ENCODE measurements at regions not wholly inside any gene's neighbourhood (a gene's known extent, or its start where the extent isn't known, plus 50 kb on each side); places are given as distances from the start of the nearest gene placed in this dataset.

- Histone ChIP-seq H3K9ac (ENCODE audit: low read length) (no peak overlapping the region), H3K4me3 (ENCODE audit: low read length) (no peak overlapping the region), H3K4me2 (ENCODE audit: low read length) (no peak overlapping the region), H3K27me3 (ENCODE audit: insufficient read depth, low read depth, low read length) (no peaks in the 10 kb centered on the region), H3F3A (ENCODE audit: insufficient read depth, low read length, poor library complexity, severe bottlenecking) (no peaks in the 10 kb centered on the region), H3K9me3 (ENCODE audit: low read length) (no peaks in the 10 kb centered on the region), H4K20me1 (ENCODE audit: insufficient read depth) (no peaks in the 10 kb centered on the region), H3K36me3 (ENCODE audit: insufficient read depth, low read length) (no peaks in the 10 kb centered on the region), H3K79me2 (replicated peaks; ENCODE audit: insufficient read depth, low read length) (no peaks in the 10 kb centered on the region), H3K27ac (ENCODE audit: low read length) (no peak overlapping the region), H2AFZ (ENCODE audit: low read depth, low read length) (no peak overlapping the region), H3K9me2 (ENCODE audit: insufficient read depth, low read length) (no peaks in the 10 kb centered on the region)
- no peak for TF ChIP-seq MXI1 (conservative IDR thresholded peaks at IDR 0.05; ENCODE audit: poor library complexity, severe bottlenecking)
- no peak for TF ChIP-seq CTCF (IDR thresholded peaks at IDR 0.05; ENCODE audit: poor library complexity, severe bottlenecking)
- TF ChIP-seq SMC3 (conservative IDR thresholded peaks at IDR 0.05; ENCODE audit: poor library complexity) = no peak
- TF ChIP-seq POLR2AphosphoS5 (IDR thresholded peaks at IDR 0.05) = no peak
- TF ChIP-seq REST (IDR thresholded peaks at IDR 0.05; ENCODE audit: borderline replicate concordance) = no peak
- no peak for TF ChIP-seq TAF1 (IDR thresholded peaks at IDR 0.05; ENCODE audit: low read depth)
- TF ChIP-seq EP300 (conservative IDR thresholded peaks at IDR 0.05; ENCODE audit: poor library complexity, severe bottlenecking) = no peak
- TF ChIP-seq RAD21 (conservative IDR thresholded peaks at IDR 0.05) = no peak
- no peak for TF ChIP-seq EZH2 (IDR thresholded peaks at IDR 0.05; ENCODE audit: borderline replicate concordance, insufficient read depth, low read length, poor library complexity, severe bottlenecking)
These were observed 238.2 kb downstream of the LIG4 start for GRCh38 chr13:107977071-107977574.

- Histone ChIP-seq H3K9me2 (ENCODE audit: insufficient read depth, low read length) (no peaks in the 10 kb centered on the region), H3K36me3 (ENCODE audit: insufficient read depth, low read length) (no peaks in the 10 kb centered on the region), H3K4me2 (ENCODE audit: low read length) (no peak overlapping the region), H3K9ac (ENCODE audit: low read length) (no peak overlapping the region), H3F3A (ENCODE audit: insufficient read depth, low read length, poor library complexity, severe bottlenecking) (no peaks in the 10 kb centered on the region), H4K20me1 (ENCODE audit: insufficient read depth) (no peaks in the 10 kb centered on the region), H3K27ac (ENCODE audit: low read length) (no peak overlapping the region), H3K4me3 (ENCODE audit: low read length) (no peak overlapping the region), H2AFZ (ENCODE audit: low read depth, low read length) (no peak overlapping the region), H3K9me3 (ENCODE audit: low read length) (no peaks in the 10 kb centered on the region), H3K27me3 (ENCODE audit: insufficient read depth, low read depth, low read length) (no peaks in the 10 kb centered on the region), H3K79me2 (replicated peaks; ENCODE audit: insufficient read depth, low read length) (no peaks in the 10 kb centered on the region)
- TF ChIP-seq EZH2 (IDR thresholded peaks at IDR 0.05; ENCODE audit: borderline replicate concordance, insufficient read depth, low read length, poor library complexity, severe bottlenecking) = no peak
These were observed 238.7 kb downstream of the LIG4 start for GRCh38 chr13:107976628-107977027.

- Histone ChIP-seq H2AFZ (ENCODE audit: low read depth, low read length) (no peak overlapping the region), H3K79me2 (replicated peaks; ENCODE audit: insufficient read depth, low read length) (no peaks in the 10 kb centered on the region), H3K9me3 (ENCODE audit: low read length) (no peaks in the 10 kb centered on the region), H3K36me3 (ENCODE audit: insufficient read depth, low read length) (no peaks in the 10 kb centered on the region), H3F3A (ENCODE audit: insufficient read depth, low read length, poor library complexity, severe bottlenecking) (no peaks in the 10 kb centered on the region), H3K27ac (ENCODE audit: low read length) (no peak overlapping the region), H3K9ac (ENCODE audit: low read length) (no peak overlapping the region), H3K4me3 (ENCODE audit: low read length) (peak overlapping the region; percentile 4), H3K4me2 (ENCODE audit: low read length) (peak overlapping the region; percentile 6), H4K20me1 (ENCODE audit: insufficient read depth) (no peaks in the 10 kb centered on the region), H3K9me2 (ENCODE audit: insufficient read depth, low read length) (no peaks in the 10 kb centered on the region), H3K27me3 (ENCODE audit: insufficient read depth, low read depth, low read length) (no peaks in the 10 kb centered on the region)
- peak; percentile 52 for TF ChIP-seq POLR2AphosphoS5 (IDR thresholded peaks at IDR 0.05)
- peak; percentile 25 for TF ChIP-seq EP300 (conservative IDR thresholded peaks at IDR 0.05; ENCODE audit: poor library complexity, severe bottlenecking)
- no peak for TF ChIP-seq EZH2 (IDR thresholded peaks at IDR 0.05; ENCODE audit: borderline replicate concordance, insufficient read depth, low read length, poor library complexity, severe bottlenecking)
These were observed 240.9 kb downstream of the LIG4 start for GRCh38 chr13:107974409-107974808.

Measured in neural cell (in vitro differentiated cells).